Ovary (tissue), 7 donors: ENCODE measurements at regions not wholly inside any gene's neighbourhood (a gene's known extent, or its start where the extent isn't known, plus 50 kb on each side); places are given as distances from the start of the nearest gene placed in this dataset.

Experiments used
- DNase-seq, 5 donors: peaks; one replicate each; pipeline ENCODE4 v3.0.0-alpha.2; 2019 to 2020
- H3K27ac ChIP-seq, 2 donors: fragments of 200-600 bp; one replicate each; pipeline versions ENCODE4 v1.5.1 to v1.8.0; 2019 to 2022
- H3K27me3 ChIP-seq: fragments of 200-600 bp; one replicate; pipeline ENCODE4 v1.8.0; 2022
- H3K36me3 ChIP-seq: fragments of 200-600 bp; sonication (generic); one replicate; pipeline ENCODE4 v1.5.1; 2019
- H3K4me1 ChIP-seq: one replicate; pipeline ENCODE4 v1.8.1; 2013; ENCODE audit warnings: mild to moderate bottlenecking, moderate library complexity; ENCODE audit not compliant: insufficient read depth
- H3K4me3 ChIP-seq: fragments of 200-600 bp; sonication (generic); one replicate; pipeline ENCODE4 v1.5.1; 2017
- H3K9me3 ChIP-seq, 2 donors: fragments of 200-600 bp in 1 of 2; sonication (generic) in 1 of 2; one replicate each; pipeline versions ENCODE4 v1.5.1 to v1.8.1; 2013 to 2019; ENCODE audit warnings: mild to moderate bottlenecking in 1 of 2, moderate library complexity in 1 of 2
- CTCF ChIP-seq, 3 donors: fragments of 450-650 bp in 2 of 3; fragments of 200-600 bp in 1 of 3; IDR thresholded peaks; one replicate each; pipeline versions ENCODE4 v1.5.1 to v1.8.0; 2016 to 2022; ENCODE audit warnings: antibody characterized with exemption in 3 of 3, mild to moderate bottlenecking in 1 of 3
- EP300 ChIP-seq: sonication (generic); formaldehyde crosslinking; IDR thresholded peaks from one replicate; pipeline ENCODE4 v1.6.1; 2017; ENCODE audit warnings: antibody characterized with exemption
- POLR2A ChIP-seq: fragments of 450-650 bp; IDR thresholded peaks from one replicate; pipeline ENCODE4 v1.6.1; 2017; ENCODE audit warnings: antibody characterized with exemption, mild to moderate bottlenecking, moderate library complexity
- WGBS, 3 donors: extraction: QIAGEN DNeasy Blood & Tissue Kit in 1 of 3; methylation state at CpG; one replicate each; pipeline versions ENCODE4 v1.1.5 to v1.1.7; 2013 to 2017; 5-methylcytosine and 5-hydroxymethylcytosine counted together
- intact Hi-C, 4 donors: fragments of 100-400 bp; cut with DNase I; formaldehyde crosslinking; loops; one replicate each; pipeline versions ENCODE4 v1.11.0 to v1.15.1; 2022 to 2023
- donor health status: DM: no; HTN: no; CAD: no; lungs with moderate emphysema.
- donor health status: DM: no; HTN: no; CAD: no.
- donor health status: Bipolar disorder and iron deficiency.
- donor health status: DM: no; HTN: no; CAD: no.
- donor health status: DM: yes; HTN: yes; CAD: no.

DNA sequence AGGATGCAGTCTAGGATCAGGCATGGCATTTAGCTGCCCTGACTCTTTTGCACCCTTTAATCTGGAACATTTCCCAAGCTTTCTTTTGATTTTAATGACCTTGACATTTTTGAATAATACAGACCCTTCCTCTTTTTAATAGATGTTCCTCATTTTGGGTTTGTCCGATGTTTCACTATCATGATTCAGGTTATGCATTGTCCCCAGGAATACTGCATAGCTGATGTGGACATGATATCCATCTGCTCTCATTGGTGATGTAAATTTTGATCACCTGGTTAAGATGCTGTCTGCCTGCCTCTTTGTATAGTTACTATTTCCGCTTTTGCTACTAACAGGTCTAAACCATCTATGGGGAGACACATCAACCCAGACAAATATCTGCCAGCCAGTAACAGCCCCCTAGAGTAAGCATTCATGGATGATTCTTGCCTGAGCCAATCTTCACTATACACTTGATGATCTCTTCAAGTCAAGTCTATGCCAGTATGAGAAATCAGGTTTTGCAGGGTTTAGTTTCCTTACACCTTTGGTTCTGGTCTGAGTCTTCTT, 50.6 kb upstream of the ULK4 start:
- peaks cover 10% of the 10 kb centered on the region for H3K4me1 ChIP-seq
- no peaks in the 10 kb centered on the region for H3K36me3 ChIP-seq
- intact Hi-C loops: loop anchor here in 3 of 4 donors (5.0 to 10.0 kb wide), 3 partner anchors 48 to 82 kb away; partner anchors contain the start of genes ULK4 (in 2 of the 3) and TRAK1 (in 1 of the 3)
- WGBS, 3 donors: 59 to 77% (median 66%) methylated on average over 2 of the region's 2 CpGs
- H3K27ac ChIP-seq: no peak overlapping the region
- H3K27me3 ChIP-seq: no peaks in the 10 kb centered on the region
- TF ChIP-seq POLR2A (no peak), CTCF (IDR thresholded peaks at IDR 0.05) (no peak), EP300 (no peak)
- H3K4me3 ChIP-seq: no peak overlapping the region
- no peaks in the 10 kb centered on the region for H3K9me3 ChIP-seq
- no peak for DNase-seq
